GM19395 (cell line): ENCODE measurements at regions not wholly inside any gene's neighbourhood (a gene's known extent, or its start where the extent isn't known, plus 50 kb on each side); places are given as distances from the start of the nearest gene placed in this dataset.
"Not testable (repeated sequence)": the region's sequence is repeated elsewhere in the genome, so short reads cannot be mapped to it uniquely, and the experiment has no call there.

Source experiments
- ATAC-seq: cut with Tn5 transposase; IDR thresholded peaks from one replicate; pipeline ENCODE4 v1.9.1; 2021; ENCODE audit warnings: mild to moderate bottlenecking, moderate library complexity; ENCODE audit not compliant: unreplicated experiment

DNA sequence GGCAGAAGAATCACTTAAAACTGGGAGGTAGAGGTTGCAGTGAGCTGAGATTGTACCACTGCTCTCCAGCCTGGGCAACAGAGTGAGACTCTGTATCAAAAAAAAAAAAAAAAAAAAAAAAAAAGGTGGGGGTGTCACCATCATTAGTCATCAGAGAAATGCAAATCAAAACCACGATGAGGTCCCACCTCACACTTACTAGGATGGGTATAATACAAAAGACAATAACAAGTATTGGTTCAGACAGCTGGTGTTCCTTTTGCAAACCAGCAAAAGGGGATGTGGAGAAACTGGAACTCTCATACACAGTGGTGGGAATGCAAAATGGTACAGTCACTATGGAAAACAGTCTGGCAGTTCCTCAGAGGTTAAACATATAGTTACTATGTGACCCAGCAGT is 78.7 kb upstream of the TSC22D2 start:
- no peak for ATAC-seq

DNA sequence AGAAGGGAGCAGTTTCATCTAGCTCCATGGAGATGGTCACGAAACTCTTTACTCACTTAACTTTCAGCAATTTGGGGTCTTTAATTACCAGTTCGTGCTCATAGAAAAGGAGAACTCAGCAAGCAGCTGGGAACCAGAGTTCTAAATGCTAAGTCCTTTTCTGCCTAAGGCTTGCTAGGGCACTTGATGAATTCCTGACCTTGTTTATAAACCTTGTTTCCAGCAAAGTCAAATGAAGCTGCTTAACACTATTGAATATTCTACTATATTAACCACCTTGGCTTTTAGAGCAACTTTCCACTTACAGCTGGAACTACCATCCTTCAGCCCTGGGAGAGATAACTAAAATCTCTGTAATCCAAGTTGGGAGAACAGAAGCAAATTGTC is 79.5 kb upstream of the TSC22D2 start:
- ATAC-seq = no peak

GRCh38 chr3:150327678-150328653 is 80.1 kb upstream of the TSC22D2 start:
- no peak for ATAC-seq

- no peak for ATAC-seq
These were observed 83.3 kb upstream of the TSC22D2 start for GRCh38 chr3:150324788-150325187.

DNA sequence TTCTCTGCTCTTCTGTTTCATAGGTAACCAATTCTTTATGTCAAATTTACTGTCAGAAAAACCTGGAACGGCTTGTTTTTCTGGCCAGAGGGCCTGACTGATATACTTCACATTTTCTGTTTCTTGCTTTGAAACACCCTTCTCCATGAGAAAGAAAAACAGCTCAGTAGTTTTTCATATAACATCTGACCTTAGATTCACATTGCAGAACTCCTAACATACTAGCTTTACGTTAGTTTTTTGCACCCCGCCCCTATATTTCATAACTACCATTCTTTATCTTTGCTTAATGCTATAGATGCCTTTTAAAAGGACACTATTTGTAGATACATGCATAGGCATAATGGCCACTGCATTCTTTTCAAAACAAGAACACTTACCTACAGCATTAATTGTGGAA is 83.9 kb upstream of the TSC22D2 start:
- no peak for ATAC-seq

DNA sequence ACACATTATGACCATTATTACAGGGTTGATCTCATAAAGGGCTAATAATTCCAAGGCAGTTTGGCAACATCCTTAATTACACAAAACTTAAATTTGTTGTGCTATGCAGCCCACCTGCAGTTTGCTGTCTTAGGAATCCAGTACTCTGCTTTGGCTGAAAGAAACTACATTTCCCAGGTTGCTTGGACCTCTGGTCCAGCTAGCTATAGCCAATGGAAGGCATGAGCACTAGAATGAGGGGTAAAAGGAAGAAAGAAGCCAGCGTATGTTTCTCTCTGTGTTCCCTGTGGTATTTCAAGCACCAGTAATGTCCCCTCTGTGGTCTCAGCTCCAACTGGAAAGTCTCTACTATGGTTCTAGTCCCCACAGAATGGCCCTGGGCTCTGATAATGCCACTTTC is 84.3 kb upstream of the TSC22D2 start:
- ATAC-seq = no peak

DNA sequence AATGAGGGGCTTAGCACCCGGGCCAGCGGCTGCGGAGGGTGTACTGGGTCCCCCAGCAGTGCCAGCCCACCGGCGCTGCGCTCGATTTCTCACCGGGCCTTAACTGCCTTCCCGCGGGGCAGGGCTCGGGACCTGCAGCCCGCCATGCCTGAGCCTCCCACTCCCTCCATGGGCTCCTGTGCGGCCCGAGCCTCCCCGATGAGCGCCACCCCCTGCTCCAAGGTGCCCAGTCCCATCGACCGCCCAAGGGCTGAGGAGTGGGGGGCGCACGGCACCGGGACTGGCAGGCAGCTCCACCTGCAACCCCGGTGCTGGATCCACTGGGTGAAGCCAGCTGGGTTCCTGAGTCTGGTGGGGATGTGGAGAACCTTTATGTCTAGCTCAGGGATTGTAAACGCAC is 85.0 kb upstream of the TSC22D2 start:
- not testable (repeated sequence) for ATAC-seq

DNA sequence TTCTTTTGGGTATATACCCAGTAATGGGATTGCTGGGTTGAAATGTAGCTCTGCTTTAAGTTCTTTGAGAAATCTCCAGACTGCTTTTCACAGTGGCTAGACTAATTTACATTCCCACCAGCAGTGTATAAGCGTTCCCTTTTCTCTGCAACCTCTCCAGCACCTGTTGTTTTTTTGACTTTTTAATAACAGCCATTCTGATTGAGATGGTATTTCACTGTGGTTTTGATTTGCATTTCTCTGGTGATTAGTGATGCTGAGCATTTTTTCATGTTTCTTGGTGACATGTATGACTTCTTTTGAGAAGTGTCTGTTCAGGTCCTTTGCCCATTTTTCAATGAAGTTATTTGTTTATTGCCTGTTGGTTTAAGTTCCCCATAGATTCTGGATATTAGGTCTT is 87.1 kb upstream of the TSC22D2 start:
- not testable (repeated sequence) for ATAC-seq

DNA sequence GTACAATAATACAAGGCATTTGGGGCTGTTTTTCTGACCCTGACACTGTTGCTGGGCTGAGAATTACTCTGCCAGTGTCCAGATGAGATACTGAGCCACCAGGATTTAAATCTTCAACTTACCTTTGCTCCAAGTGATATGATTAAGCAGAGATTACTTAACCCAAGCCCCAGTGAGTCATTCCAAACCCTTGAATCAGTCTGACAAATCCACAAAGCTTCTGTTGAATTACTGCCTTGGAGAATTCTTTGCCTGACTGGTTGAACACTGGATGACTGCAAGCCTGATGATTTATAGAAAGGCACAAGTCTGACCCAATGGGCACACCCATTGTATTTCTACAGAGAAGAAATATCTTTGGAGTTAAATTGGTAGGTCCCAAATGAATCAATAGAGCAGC is 88.2 kb upstream of the TSC22D2 start:
- no peak for ATAC-seq

DNA sequence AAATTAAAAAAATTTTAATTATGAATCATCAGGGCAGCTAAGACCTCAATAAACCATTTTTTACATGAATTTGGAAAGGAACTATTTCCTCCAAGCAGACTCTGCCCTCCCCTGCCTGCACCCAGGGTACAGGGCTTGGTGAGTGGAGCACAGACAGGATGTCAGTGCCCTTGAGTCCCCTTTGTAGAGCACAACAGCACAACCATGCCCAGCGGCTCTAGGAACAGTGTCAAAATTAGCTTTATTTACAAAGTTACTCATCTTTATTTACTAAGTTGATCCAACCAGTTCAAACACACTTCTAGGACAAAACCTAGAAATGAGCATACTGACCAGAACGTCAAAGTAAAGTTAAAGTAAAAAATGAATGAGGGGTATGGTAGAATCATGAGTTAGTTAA is 90.6 kb upstream of the TSC22D2 start:
- ATAC-seq = no peak

DNA sequence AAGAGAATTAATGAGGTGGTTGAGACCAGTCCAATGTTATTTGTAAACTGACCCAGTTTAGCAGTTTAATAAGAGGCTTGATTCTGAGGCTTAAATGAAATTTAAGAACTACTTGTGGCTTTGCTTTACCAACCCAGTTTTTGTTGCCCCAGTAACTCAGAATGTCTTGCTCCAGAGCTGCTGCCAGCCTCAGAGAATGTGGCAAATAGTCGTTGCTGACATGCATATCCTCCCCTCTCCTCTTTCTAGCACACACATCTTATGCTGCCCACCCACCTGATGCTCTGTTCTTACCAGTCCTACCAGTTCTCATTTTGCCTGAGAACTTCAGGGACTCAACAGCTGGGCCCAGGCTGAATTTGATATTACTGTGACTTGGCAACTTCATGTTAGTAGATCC is 92.4 kb upstream of the TSC22D2 start:
- no peak for ATAC-seq

GRCh38 chr3:150314248-150315004 is 93.7 kb upstream of the TSC22D2 start:
- ATAC-seq = no peak

- no peak for ATAC-seq
These were observed 96.0 kb upstream of the TSC22D2 start for GRCh38 chr3:150312018-150312657.

- ATAC-seq = no peak
These were observed 96.9 kb upstream of the TSC22D2 start for GRCh38 chr3:150311156-150311555.

- ATAC-seq = no peak
These were observed 98.5 kb upstream of the TSC22D2 start for GRCh38 chr3:150309557-150309956.

DNA sequence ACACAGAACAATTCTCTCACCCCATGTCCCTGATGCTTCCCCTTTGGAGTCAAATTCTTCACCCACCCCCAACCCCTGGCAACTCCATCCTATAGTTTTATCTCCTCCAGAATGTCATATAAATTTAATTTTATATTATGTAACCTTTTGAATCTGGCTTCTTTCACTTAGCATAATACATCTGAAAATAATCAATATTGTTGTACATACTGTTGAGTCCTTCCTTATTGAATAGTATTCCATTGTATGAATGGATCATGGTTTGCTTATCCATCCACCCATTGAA is 98.9 kb upstream of the TSC22D2 start:
- ATAC-seq = no peak

DNA sequence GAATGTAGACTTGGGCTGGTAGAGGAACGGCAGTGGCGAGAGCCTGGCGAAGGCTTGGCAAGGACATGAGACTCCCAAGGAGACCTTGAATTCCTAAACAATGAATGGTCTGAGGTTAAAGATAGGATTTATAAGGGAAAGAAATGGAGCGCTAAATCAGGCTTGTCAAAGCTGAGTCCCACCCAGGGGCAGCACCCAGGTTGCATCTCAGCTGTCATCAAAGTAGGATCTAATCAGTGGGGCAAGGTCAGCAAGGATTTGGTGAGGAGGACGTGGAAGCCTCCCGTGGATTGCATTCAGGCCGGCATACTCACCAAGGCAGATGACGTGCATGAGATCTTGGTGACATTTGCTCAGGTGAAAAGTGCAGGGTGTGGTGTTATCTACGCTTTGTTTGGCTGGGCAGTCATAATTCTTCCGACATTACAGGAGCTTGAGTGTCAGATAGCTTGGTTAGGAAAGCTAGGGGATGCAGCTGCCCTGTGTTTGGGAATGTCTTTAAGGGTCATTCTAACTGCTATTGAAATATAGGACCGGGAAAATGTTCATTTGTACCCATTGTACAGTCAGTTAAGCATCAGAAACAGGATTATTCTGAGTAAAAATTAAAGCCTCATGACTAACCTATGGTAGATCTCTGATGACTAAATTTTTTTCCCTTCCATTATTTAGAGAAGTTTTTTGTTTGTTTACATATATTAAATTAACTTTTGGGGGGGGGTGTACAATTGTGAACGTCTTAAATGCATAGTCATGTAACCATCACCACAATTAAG is 99.4 kb upstream of the TSC22D2 start:
- no peak for ATAC-seq

GRCh38 chr3:150308037-150308319 is 100.1 kb upstream of the TSC22D2 start:
- no peak for ATAC-seq

GRCh38 chr3:150307311-150308036 is 100.6 kb upstream of the TSC22D2 start:
- ATAC-seq = no peak

GRCh38 chr3:150306906-150307305 is 101.2 kb upstream of the TSC22D2 start:
- ATAC-seq = no peak

DNA sequence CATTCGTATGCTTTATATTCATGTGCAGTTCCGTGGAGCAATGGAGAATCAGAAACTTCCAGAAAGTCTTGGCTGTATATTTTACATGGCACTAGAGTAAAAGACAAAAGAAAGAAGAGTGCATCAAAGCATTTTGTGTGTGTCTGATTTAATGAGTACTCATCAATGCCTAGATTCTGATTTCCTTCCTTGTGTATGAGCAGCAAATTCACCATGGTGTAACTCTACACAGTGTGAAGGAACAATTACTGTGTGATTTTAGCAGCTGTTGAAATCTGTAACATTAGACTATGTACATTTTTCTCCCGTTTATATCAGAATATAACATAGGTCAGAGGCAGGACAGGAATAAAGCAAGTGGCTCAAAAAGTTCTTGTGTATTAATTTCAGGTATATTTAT is 102.0 kb upstream of the TSC22D2 start:
- ATAC-seq = no peak
